Upper lobe of left lung (tissue), 4 donors: ENCODE measurements at regions not wholly inside any gene's neighbourhood (a gene's known extent, or its start where the extent isn't known, plus 50 kb on each side); places are given as distances from the start of the nearest gene placed in this dataset.

Source experiments
- CTCF ChIP-seq, 6 experiments: fragments of 450-650 bp in 4 of 6; fragments of 200-600 bp in 2 of 6; sonication (generic) in 2 of 6; IDR thresholded peaks; one replicate each; pipeline ENCODE4 v1.5.1; 2016 to 2019; ENCODE audit warnings: antibody characterized with exemption in 6 of 6
- POLR2A ChIP-seq, 4 donors: fragments of 450-650 bp; IDR thresholded peaks; one replicate each; pipeline ENCODE4 v1.5.1; 2016 to 2017; ENCODE audit warnings: antibody characterized with exemption in 4 of 4, mild to moderate bottlenecking in 2 of 4
- POLR2AphosphoS5 ChIP-seq, 2 donors: sonication (generic); formaldehyde crosslinking; IDR thresholded peaks; one replicate each; pipeline ENCODE4 v1.5.1; 2017; ENCODE audit warnings: antibody characterized with exemption in 2 of 2

- no peak for TF ChIP-seq CTCF (IDR thresholded peaks at IDR 0.05)
- TF ChIP-seq POLR2A (IDR thresholded peaks at IDR 0.05), result no peak
- no peak for TF ChIP-seq POLR2AphosphoS5 (IDR thresholded peaks at IDR 0.05)
These were observed 1255.8 kb downstream of the SLITRK5 start for GRCh38 chr13:88926890-88927502.
